Keratinocyte (primary cell): ENCODE measurements at regions not wholly inside any gene's neighbourhood (a gene's known extent, or its start where the extent isn't known, plus 50 kb on each side); places are given as distances from the start of the nearest gene placed in this dataset.

Source experiments
- DNase-seq: peaks from one replicate; pipeline ENCODE4 v3.0.0-alpha.2; 2011; ENCODE audit warnings: low read depth, missing footprints, low spot score
- FAIRE-seq: peaks from 2 replicates; lab custom pipeline; 2011; peaks lifted over from hg19 to GRCh38; lab: Jason Lieb, UNC
- H2AFZ ChIP-seq: 2 replicates; pipeline ENCODE4 v1.6.0; 2012; ENCODE audit warnings: low read length, control low read depth, inconsistent platforms; ENCODE audit not compliant: control insufficient read depth
- H3K27ac ChIP-seq: 2 replicates; pipeline ENCODE4 v1.5.1; 2011; ENCODE audit warnings: low read length; ENCODE audit not compliant: control insufficient read depth, insufficient read depth
- H3K27me3 ChIP-seq: 3 replicates; pipeline ENCODE4 v1.6.0; 2011; ENCODE audit warnings: low read length; ENCODE audit not compliant: control insufficient read depth, insufficient read depth; ENCODE audit errors: extremely low read depth
- H3K36me3 ChIP-seq, 2 experiments: 2 replicates in 1 of 2; 3 replicates in 1 of 2; pipeline ENCODE4 v1.5.1; 2011; ENCODE audit warnings: low read length in 2 of 2, mild to moderate bottlenecking in 1 of 2; ENCODE audit not compliant: control insufficient read depth in 2 of 2, insufficient read depth in 2 of 2; ENCODE audit errors: extremely low read depth in 1 of 2
- H3K4me1 ChIP-seq: 3 replicates; pipeline ENCODE4 v1.5.1; 2011; ENCODE audit warnings: low read length; ENCODE audit not compliant: control insufficient read depth, insufficient read depth; ENCODE audit errors: extremely low read depth
- H3K4me2 ChIP-seq: 3 replicates; pipeline ENCODE4 v1.6.0; 2011; ENCODE audit warnings: low read depth, low read length; ENCODE audit not compliant: control insufficient read depth, insufficient read depth; ENCODE audit errors: extremely low read depth
- H3K4me3 ChIP-seq, 3 experiments: fragments of 200-600 bp in 1 of 3; sonication (generic) in 1 of 3; 2 replicates in 2 of 3; 3 replicates in 1 of 3; pipeline ENCODE4 v1.5.1; 2011 to 2016; ENCODE audit warnings: low read length in 3 of 3, mild to moderate bottlenecking in 3 of 3, control low read depth in 2 of 3, inconsistent platforms in 1 of 3, low read depth in 1 of 3, mixed read lengths in 1 of 3, mixed run types in 1 of 3, moderate library complexity in 1 of 3; ENCODE audit not compliant: control insufficient read depth in 2 of 3, insufficient read depth in 2 of 3; ENCODE audit errors: extremely low read depth in 1 of 3
- H3K79me2 ChIP-seq: 2 replicates; pipeline ENCODE4 v1.6.0; 2012; ENCODE audit warnings: low read length; ENCODE audit not compliant: control insufficient read depth, insufficient read depth
- H3K9ac ChIP-seq: 3 replicates; pipeline ENCODE4 v1.6.0; 2011; ENCODE audit warnings: low read length; ENCODE audit not compliant: control insufficient read depth, insufficient read depth; ENCODE audit errors: extremely low read depth
- H3K9me1 ChIP-seq: 3 replicates; pipeline ENCODE4 v1.6.0; 2011; ENCODE audit warnings: low read length; ENCODE audit not compliant: control insufficient read depth, insufficient read depth; ENCODE audit errors: extremely low read depth
- H3K9me3 ChIP-seq: 2 replicates; pipeline ENCODE4 v1.5.1; 2012; ENCODE audit warnings: low read depth, low read length; ENCODE audit not compliant: control insufficient read depth
- H4K20me1 ChIP-seq: 3 replicates; pipeline ENCODE4 v1.6.0; 2011; ENCODE audit warnings: low read length; ENCODE audit not compliant: control insufficient read depth, insufficient read depth; ENCODE audit errors: extremely low read depth
- CTCF ChIP-seq, 3 experiments: IDR thresholded peaks in 1 of 3; conservative IDR thresholded peaks in 1 of 3; optimal IDR thresholded peaks in 1 of 3; 2 replicates in 2 of 3; 3 replicates in 1 of 3; pipeline versions ENCODE3 to v1.5.1; 2011; ENCODE audit warnings: low read length in 3 of 3, mild to moderate bottlenecking in 3 of 3, moderate library complexity in 2 of 3, control low read depth in 1 of 3, inconsistent platforms in 1 of 3; ENCODE audit not compliant: insufficient read depth in 2 of 3; ENCODE audit errors: extremely low read depth in 1 of 3
- EZH2 ChIP-seq: IDR thresholded peaks from one replicate; pipeline ENCODE4 v1.6.1; 2012; ENCODE audit warnings: inconsistent platforms, mild to moderate bottlenecking, low read length, moderate library complexity
- dilution Hi-C: fragments of 300-500 bp; cut with MboI; formaldehyde crosslinking; loops from one replicate; pipeline ENCODE4 v1.7.0; 2020; ENCODE audit warnings: low sequenced_read_pairs; ENCODE audit not compliant: extremely low pct_ligation_motif_present

- DNase-seq, result no peak
- H3K36me3 ChIP-seq, result no peaks in the 10 kb centered on the region
- no peaks in the 10 kb centered on the region for H4K20me1 ChIP-seq
- no peak overlapping the region for H2AFZ ChIP-seq
- H3K9me3 ChIP-seq, result no peaks in the 10 kb centered on the region
- no peak overlapping the region for H3K4me3 ChIP-seq
- no peaks in the 10 kb centered on the region for H3K79me2 ChIP-seq
- no peaks in the 10 kb centered on the region for H3K27me3 ChIP-seq
- no peaks in the 10 kb centered on the region for H3K9me1 ChIP-seq
- H3K9ac ChIP-seq, result no peak overlapping the region
- TF ChIP-seq EZH2, result no peak
- no peak for TF ChIP-seq CTCF (optimal IDR thresholded peaks at IDR 0.05 in 1 of 3, IDR thresholded peaks at IDR 0.05 in 1 of 3, conservative IDR thresholded peaks at IDR 0.05 in 1 of 3; ENCODE audit: extremely low read depth in 1 of 3, insufficient read depth in 2 of 3, low read length in 3 of 3)
- H3K4me1 ChIP-seq, result no peaks in the 10 kb centered on the region
- H3K4me2 ChIP-seq, result no peak overlapping the region
- no peak overlapping the region for H3K27ac ChIP-seq
- dilution Hi-C loops, result no loop called here
- FAIRE-seq, result no peak
These were observed 158.2 kb upstream of the ZFP64 start for GRCh38 chr20:52349806-52350205.

- H4K20me1 ChIP-seq, result no peaks in the 10 kb centered on the region
- H3K27me3 ChIP-seq, result no peaks in the 10 kb centered on the region
- no peak overlapping the region for H3K4me2 ChIP-seq
- H3K79me2 ChIP-seq, result no peaks in the 10 kb centered on the region
- no peaks in the 10 kb centered on the region for H3K4me1 ChIP-seq
- H3K9ac ChIP-seq, result no peak overlapping the region
- no peaks in the 10 kb centered on the region for H3K36me3 ChIP-seq
- dilution Hi-C loops, result no loop called here
- TF ChIP-seq CTCF (optimal IDR thresholded peaks at IDR 0.05 in 1 of 3, IDR thresholded peaks at IDR 0.05 in 1 of 3, conservative IDR thresholded peaks at IDR 0.05 in 1 of 3; ENCODE audit: extremely low read depth in 1 of 3, insufficient read depth in 2 of 3, low read length in 3 of 3) (no peak), EZH2 (no peak)
- no peak overlapping the region for H3K4me3 ChIP-seq
- FAIRE-seq, result no peak
- H3K27ac ChIP-seq, result no peak overlapping the region
- H3K9me3 ChIP-seq, result no peaks in the 10 kb centered on the region
- DNase-seq, result no peak
- H2AFZ ChIP-seq, result no peak overlapping the region
- no peaks in the 10 kb centered on the region for H3K9me1 ChIP-seq
These were observed 156.9 kb upstream of the ZFP64 start for GRCh38 chr20:52348434-52348833.
